Activated CD4-positive, alpha-beta T cell treated with anti-CD3 and anti-CD28 coated beads, Interleukin-2, amount 50 U/mL, for 48 hours (primary cell): ENCODE measurements at regions not wholly inside any gene's neighbourhood (a gene's known extent, or its start where the extent isn't known, plus 50 kb on each side); places are given as distances from the start of the nearest gene placed in this dataset.

Source experiments
- DNase-seq, 2 experiments: peaks; one replicate each; pipeline ENCODE4 v3.0.0-alpha.2; 2020

DNA sequence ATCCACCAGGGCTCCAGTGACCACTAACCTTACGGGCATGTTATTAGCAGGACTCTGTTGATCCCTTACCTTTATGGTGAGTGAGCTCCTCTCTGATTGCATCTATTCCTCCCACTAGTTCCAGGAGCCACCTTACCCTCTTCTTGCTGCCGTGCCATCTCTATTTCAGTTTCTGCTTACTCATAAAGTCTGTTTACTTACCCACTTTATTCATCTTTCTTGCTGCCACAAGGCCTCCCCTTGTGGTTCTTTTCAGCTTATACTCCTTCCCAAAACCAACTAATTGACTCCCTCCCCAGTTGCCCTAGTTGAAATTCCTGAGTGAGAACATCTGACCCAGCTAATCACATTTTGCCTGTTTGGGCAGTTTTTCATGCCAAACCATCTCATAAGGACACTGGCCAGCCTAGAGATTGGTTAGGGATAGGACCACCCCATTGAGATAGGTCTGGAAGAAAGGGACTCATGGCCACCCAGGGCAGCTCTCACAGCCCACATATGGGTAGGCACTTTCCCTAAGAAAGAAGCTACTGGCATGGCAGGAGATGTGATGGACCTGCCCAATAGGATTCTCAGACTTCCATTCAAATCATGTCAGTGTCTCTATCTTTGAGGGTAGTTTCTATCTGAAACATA, 412.7 kb downstream of the EFNA5 start:
- peak in 1 of 2 experiments; percentile 4 for DNase-seq

- DNase-seq, result no peak
These were observed 415.9 kb downstream of the EFNA5 start for GRCh38 chr5:107254902-107255234.

- DNase-seq, result no peak
These were observed 416.4 kb downstream of the EFNA5 start for GRCh38 chr5:107254214-107254901.

DNA sequence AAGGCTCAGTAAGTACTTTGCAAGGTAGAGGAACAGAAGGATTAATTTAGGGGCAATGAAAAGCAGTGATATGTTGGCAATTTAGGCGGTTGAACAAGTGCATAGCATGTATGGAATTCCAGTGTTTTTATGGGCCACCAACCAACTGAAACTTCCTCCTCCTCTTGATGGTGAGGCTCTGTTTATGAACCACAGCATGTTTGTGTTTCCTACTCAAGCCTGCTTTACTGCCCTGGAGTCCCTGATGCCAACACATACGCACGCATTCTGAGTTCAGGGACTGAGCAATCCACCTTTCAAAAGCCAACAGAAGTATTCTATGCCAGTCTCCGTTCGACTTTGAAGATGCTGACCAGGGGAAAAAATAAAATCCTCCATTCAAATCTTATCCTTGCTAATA, 417.5 kb downstream of the EFNA5 start:
- DNase-seq, result no peak

DNA sequence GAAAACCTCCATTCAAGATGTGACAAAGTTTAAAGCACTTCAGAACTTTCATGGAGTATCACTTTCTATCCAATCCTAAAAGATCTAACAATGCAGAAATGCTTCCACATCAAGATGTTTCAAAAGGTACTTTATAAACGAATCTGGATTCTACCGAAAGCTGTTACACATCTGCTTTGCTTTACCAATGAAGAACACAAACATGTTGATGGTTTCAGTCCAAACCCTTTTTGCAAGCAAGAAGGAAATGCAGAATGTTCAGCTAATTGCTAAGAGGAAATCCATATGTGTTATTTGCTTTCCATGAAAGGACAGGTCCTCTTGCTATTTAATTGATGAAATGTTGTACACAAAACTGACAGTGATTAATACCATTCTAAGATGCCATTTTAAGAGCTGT, 419.6 kb downstream of the EFNA5 start:
- DNase-seq, result no peak

- DNase-seq, result peak; percentile 53 to 63
These were observed 422.6 kb downstream of the EFNA5 start for GRCh38 chr5:107248066-107248695.

DNA sequence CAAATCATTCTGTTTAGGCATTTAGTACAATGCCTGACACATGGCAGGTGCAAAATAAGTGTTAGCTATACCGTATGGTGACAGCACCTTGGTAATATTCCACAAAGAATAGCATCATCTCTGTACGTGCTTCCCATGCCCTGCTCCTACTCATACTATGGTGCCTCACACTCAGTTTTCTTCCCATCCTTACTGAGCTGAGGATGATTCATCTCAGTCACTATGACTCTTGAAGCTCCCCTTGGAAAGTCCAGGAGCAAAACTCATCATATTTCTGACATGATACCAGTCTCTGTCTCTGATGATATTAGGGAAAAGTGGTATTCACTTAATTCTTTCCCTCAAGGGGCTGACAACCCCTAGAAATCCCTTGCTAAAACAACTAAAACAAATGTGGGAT, 423.3 kb downstream of the EFNA5 start:
- DNase-seq, result no peak

GRCh38 chr5:107243220-107243579, 427.5 kb downstream of the EFNA5 start:
- no peak for DNase-seq

DNA sequence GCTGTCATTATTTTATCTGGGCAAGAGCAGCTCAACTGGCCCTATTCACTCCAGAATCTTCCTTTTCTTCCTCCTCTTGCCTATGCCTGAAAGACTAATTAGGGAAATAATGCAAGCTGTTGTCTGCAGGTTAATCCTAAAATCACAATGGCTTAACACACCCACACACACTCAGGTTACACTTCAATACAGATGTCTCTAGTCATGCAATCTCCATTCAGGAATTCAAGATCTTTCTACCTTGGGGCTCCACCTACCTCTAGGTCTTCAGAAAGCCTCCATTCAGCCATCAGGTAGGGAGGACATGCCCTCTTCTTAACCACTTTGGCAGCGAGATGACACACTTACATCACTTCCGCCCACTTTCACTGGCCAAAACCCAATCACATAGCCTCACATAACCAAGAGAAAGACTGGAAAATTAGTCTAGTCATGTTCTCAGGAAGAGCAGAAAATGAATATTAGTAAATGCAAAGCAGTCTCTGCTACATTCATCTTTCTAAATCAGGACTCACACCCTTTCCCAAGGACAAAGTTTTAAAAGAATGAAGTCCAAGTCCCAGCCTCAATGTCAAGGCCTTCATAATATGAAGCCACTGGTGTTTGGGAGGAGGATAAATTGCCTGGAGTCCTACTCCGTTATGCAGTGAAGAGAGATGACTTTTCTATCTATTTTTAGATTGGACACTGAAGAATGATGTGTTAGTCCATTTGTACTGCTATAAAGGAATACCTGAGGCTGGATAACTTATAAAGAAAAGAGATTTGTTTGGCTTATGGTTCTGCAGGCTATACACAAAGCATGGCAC, 428.1 kb downstream of the EFNA5 start:
- DNase-seq, result no peak

DNA sequence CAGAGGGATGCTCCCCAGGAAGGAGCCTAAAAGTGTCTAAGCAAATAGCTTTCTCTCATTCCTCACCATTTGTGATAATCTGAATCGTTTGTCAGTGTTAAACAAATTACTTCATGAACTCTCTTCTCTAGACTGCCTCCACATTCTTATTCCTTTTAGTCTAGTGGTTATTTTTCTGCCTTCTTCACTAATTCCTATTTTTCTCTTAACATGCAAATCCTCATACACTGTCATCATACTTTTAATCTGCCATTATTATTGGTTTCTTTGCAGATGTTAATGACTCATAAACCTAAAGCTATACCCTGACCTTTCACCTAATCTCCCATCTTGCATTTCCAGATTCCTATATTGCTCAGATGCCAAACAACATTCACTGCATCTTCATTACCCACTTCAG, 428.9 kb downstream of the EFNA5 start:
- DNase-seq, result no peak

GRCh38 chr5:107235167-107235566, 435.6 kb downstream of the EFNA5 start:
- DNase-seq, result no peak

- no peak for DNase-seq
These were observed 437.9 kb downstream of the EFNA5 start for GRCh38 chr5:107232788-107233187.

DNA sequence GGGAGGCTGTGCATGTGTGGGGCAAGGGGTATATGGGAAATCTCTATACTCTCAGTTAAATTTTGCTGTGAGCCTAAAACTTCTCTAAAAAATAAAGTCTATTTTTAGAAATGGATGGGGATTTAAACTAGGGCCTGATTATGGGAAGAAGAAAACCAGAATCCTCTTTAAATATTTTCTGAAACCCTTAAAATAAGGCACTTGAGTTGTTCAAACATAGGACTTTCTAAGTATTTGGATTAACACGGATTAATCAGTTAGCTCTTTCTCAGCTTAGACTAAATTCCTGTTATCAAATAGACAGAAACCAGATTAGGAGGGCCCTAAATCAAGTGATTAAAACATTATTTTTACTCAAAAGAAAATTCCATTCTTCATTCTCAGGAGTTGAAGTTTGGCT, 438.4 kb downstream of the EFNA5 start:
- no peak for DNase-seq

- no peak for DNase-seq
These were observed 439.5 kb downstream of the EFNA5 start for GRCh38 chr5:107231191-107231590.

DNA sequence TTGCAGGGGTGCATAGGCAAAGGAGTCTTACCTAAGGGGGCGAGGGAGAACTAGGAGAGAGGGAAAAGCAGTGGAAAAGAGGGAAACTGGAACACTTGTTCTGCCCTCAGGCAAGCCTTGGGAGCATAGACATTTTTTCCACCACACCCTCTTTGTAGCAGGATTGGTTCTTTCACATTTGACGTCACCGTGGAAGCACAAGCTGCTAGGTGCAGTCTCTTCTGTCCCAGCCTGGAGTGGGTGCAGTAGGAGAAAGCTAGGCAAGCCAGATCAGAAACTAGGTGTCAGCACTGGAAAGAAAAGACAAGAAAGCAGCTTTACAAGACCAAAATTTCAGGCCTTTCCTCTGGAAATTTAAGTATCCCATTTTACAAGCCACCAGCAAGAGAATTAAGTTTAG, 440.4 kb downstream of the EFNA5 start:
- DNase-seq, result no peak

DNA sequence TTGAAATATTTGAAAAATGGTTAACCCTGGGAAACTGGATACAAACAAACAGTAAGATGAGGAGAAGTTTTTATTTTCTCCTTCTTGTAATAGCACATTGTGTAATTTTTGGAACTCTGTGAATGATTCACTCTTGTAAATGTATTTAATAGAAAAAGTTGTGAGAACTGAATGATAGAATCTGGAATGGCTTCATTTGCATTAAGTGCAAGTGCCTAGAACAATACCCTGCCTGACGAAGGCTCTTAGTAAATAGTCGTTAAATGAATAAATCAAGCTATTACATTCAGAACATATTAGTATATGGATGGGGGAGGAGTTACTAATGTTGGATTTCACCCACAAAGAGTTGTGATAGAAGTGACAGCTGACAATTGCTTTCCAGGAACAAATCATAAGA, 442.5 kb downstream of the EFNA5 start:
- DNase-seq, result no peak

- no peak for DNase-seq
These were observed 446.5 kb downstream of the EFNA5 start for GRCh38 chr5:107224272-107224671.

DNA sequence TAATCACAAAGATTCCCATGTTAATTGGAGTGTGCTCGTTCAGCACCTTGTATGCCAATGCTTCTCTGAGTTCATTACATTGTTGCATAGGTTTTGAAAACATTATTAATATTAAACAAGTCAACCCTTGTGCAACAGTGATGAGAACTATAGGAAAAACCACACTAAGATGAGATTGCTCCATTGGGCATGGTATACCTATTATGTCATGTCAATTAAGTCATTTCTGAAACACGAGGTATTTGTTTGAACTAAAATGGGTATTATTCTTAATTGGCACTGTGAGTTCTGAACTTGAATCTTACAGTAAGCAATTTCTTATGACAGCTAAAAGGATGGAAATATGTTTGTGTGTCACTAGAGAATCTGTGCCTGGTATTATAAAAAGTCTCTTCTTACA, 447.7 kb downstream of the EFNA5 start:
- no peak for DNase-seq

GRCh38 chr5:107219993-107220392, 450.7 kb downstream of the EFNA5 start:
- no peak for DNase-seq

DNA sequence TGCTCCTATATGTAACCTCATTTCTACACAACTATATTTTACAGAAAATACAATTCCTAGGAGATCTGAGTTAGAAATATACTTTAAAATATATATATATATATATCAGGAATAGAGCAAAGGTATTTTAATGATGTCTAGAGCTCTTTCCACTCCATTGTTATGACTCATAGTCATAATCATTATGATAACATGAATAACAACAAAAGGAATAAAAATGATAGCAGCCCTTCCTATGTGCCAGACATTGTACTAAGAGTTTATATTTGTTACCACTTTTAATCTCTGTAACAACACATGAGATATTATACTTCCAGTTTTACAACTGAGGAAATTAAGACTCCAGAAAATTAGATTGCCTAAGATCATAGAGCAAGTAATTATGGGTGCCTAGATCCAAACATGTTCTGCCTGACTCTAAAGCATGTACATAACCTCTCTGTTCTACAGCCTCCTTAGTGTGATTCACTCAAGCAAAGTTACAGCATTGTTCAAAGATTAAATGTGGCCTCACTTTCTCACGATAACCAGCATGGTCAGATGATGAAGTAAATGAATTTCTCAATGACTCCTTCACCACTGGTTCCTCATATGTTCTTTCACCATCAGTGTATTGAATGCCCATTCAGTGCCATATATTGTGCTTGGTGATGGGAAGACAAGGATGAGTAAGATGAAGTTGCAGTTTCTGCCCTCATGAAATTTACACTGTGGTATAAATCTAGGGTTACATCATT, 452.1 kb downstream of the EFNA5 start:
- DNase-seq, result no peak

DNA sequence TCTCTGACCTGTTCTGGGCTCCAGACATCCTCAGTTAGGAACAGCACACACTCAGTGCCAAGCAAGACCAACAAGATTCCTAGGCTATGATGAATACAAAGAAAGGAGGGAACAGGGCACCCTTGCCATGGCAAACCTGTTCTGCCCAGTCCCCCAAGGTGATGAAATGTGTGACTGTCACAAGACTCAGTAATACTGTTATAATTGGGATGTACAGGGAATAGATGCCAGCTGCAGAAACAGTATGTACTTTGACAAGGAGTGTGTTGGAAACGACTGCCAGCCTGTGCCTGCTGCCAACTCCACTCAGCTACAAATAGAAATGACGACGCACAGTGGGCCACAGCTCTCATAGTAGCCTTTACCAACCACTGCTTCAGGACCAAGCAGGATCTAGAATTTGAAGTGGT, 453.0 kb downstream of the EFNA5 start:
- DNase-seq, result no peak

DNA sequence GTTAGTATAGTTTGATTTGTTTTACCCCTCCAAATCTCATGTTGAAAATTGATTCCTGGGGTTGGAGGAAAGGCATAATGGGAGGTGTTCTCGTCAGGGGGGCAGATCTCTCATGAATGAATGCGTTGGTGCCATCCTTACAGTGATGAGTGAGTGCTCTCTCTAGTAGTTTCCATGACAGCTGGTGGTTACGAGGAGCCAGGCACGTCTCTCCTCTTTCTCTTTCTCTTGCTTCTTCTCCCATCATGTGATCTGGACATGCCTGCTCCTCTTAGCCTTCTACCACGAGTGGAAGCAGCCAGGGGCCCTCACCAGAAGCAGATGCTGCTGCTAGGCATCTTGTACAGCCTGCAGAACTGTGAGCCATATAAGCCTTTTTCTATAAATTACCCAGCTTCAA, 454.1 kb downstream of the EFNA5 start:
- no peak for DNase-seq

DNA sequence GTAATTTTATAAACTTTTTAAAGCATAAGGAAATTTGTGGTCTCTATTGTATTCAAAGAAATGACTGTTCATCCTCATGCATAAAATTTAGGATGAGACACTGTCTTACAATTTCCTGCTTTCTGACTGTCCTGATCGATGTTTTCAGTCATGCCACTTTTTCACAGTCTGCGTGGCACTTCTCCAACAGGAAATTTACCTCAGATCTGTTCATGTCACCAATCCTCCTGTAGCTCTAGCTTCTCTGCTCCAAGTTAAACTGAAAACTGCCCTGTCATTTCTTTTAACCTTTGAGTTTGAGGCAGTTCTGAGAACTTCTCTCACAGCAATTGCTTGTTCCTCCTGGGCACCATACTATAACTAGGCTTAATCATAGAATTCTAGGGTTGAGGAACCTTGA, 455.1 kb downstream of the EFNA5 start:
- DNase-seq, result no peak
